Ammon's horn (tissue), 1 donor: ENCODE measurements at regions not wholly inside any gene's neighbourhood (a gene's known extent, or its start where the extent isn't known, plus 50 kb on each side); places are given as distances from the start of the nearest gene placed in this dataset.

Experiments used
- DNase-seq: peaks from one replicate; pipeline ENCODE4 v3.0.0-alpha.2; 2016; ENCODE audit warnings: low spot score

DNA sequence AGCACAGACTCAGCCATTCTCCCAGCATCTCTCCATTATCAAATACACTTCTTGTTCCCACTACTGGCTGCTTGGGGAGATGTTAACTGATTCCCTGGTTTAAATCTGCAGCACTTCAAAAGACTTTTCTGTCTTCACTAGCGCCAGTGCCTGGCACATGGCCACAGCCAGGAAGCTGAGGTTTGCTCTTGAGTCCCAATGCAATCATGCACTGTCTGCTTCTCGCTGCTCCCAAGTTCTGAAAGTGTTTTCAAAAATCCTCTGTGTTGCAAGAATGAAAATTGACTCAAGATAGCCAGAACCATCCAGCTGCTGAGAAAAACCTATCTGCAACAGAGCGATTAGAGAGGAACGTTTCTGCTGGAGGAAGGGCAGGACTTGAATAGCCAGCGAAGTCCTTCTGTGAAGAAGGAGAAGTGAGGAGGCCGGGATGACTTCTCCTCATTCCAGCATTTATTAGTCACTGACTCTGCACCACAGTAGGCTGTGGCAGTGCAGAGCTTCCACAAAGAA is 358.4 kb upstream of the NR2F2 start:
- peak; percentile 5 for DNase-seq

- no peak for DNase-seq
Measured at GRCh38 chr15:95972812-95973211, 357.7 kb upstream of the NR2F2 start.

DNA sequence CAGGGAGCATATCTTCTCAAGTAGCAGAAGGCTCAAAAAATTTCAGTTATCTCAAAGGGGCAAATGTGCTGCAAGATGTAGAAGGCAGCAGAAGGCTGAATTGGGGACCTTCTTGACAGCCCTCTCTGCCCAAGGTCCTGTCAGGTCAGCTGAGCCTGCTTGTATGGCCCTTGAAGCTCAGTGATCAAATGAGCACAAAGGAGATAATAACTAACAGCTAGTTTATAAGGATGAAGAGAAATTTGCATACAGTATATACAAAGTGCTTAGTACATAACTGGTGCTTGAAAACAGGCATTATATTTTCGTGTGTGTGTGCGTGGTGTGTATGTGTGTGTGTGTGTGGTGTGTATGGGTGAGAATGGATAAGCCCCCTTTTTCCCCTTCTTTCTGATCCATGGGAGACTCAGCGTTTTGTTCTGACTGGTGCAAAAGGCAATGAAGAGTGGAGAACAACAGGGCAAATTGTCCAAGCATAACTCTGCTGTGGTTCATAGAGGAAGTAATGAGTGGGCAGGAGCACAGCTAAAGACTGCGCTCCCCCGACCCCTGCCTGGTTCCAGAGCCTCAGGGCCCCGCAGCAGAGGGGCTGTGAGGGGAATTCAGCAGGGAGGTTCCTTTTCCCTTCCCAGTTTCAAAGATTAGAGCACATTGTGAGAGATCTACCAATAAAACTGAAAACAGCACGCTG is 356.8 kb upstream of the NR2F2 start:
- no peak for DNase-seq

- no peak for DNase-seq
Measured at GRCh38 chr15:95975212-95975611, 355.3 kb upstream of the NR2F2 start.

DNA sequence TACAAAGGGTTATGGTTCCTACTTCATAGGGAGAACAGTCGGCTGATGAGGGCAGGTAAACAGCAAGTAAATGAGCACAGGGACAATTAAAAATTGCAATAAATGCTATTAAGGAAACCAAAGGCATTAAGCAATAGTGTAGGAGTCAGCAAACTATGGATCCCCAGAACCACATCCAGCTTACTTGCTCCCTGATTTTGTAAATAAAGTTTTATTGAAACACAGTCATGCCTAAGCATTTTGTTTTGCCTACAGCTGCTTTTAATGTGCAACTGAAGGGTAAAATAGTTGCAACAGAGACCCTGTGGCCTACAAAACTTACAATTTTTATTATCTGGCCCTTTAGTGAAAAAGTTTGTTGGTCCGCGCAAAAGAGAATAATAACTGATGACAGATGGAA is 351.2 kb upstream of the NR2F2 start:
- no peak for DNase-seq

GRCh38 chr15:95981209-95981608 is 349.3 kb upstream of the NR2F2 start:
- DNase-seq: no peak

DNA sequence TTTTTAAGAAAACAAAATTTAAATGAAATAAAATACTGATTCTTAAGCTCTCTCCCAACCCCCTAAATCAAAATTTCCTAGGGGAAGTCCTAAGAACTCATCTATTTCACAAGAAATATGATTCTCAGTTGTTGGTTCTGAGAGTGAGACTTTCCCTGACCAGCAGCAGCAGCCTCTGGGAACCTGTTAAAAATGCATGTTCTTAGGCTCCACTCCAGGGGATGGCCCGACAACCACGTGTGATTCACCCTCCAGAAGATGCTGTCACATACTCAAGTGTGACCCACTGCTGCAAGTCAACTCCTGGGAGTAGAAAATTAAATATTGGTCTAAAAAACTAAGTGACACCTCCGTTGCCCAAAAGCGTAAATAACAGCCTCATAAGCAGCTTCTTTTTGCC is 343.2 kb upstream of the NR2F2 start:
- no peak for DNase-seq

- no peak for DNase-seq
Measured at GRCh38 chr15:95987886-95988573, 342.5 kb upstream of the NR2F2 start.

DNA sequence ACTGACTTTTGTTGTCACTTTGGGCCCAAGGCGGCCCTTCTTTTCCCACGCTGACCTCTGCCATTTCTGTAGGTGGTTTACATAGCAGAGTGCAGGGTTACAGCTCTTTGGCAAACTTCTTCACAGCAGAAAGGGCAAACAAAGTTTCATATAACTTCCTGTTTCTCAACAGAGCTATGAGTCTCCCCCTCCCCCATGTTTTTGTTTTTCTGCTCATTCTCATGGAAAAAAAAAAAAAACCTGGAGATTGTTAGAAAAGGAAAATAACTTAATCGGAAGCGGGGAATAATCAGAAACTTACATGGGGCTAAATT is 342.0 kb upstream of the NR2F2 start:
- no peak for DNase-seq

DNA sequence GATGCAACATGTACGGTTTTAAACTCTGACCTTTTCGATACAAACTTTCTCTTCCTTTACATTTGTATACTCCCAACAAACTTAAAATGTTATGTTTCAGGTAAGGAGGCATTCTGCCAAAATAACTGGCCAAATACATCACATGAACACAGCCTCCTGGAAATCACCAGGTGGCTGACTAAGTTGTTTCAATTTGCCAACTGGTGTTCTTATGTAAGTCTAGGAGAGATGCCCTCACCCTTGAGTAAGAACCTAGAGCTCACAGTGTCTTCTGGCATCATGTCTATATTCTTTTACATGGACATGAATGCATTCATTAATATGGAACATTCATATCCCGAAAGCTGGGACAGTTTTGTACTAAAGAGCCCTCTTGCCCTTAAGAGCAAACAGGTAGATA is 341.1 kb upstream of the NR2F2 start:
- DNase-seq: no peak

GRCh38 chr15:95990833-95991232 is 339.7 kb upstream of the NR2F2 start:
- no peak for DNase-seq

DNA sequence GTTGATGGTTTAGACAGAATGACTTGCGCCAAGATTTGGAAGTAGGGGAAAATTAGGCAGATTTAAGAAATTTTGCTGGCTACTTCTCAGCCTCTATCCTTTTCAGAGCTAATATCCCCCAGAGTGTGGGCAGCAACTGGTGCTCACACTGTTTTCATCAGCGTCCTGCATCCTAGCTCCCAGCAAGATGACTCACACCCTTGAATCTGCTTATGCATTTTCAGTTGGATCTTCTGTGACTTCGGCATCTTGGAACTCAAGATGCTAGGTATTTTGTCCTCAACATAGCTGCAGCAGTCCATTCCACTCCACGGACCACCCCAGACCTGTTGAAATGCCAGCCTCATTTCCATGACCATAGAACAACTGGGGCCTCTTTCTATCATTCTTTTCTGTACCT is 336.1 kb upstream of the NR2F2 start:
- no peak for DNase-seq

- no peak for DNase-seq
Measured at GRCh38 chr15:95995375-95996168, 334.9 kb upstream of the NR2F2 start.

- DNase-seq: no peak
Measured at GRCh38 chr15:95996494-95996893, 334.0 kb upstream of the NR2F2 start.

DNA sequence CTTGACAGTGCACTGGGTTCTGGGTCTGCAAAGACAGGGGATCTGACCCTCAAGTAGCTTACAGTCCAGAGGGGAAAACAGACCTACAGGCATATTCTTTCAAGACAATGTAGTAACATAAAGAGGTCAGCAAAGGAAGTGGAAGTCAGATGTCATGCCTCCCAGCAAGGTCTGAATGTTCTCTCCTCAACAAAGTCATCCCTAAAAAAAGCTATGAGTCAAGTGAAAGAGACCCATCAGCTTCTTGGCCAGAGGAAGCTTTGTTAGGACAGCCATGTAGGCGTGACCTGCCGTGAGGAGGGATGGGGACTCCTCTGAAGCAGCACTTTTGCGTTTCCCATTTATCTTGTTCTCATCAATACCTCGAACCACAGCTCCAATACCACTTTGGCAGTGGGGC is 331.6 kb upstream of the NR2F2 start:
- DNase-seq: no peak

GRCh38 chr15:96002890-96003859 is 327.3 kb upstream of the NR2F2 start:
- DNase-seq: no peak

- DNase-seq: no peak
Measured at GRCh38 chr15:96005906-96006305, 324.6 kb upstream of the NR2F2 start.

GRCh38 chr15:96011136-96011535 is 319.4 kb upstream of the NR2F2 start:
- no peak for DNase-seq

GRCh38 chr15:96014939-96015338 is 315.6 kb upstream of the NR2F2 start:
- DNase-seq: no peak

DNA sequence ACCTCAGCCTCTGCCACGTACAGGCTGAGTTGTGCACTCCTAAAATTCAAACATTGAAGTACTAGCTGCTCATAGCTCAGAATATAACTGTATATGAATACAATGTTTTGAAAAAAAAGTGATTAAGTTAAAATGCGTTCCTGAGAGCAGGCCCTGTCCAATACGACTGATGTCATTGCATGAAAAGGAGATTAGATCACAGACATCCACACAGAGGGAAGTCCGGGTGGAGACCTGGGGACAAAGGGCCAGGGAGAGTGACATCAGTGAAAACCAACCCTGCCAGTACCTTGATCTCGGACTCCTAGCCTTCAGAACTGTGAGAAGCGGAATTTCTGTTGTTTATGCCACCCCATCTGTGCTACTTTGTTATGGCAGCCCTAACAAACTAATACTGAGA is 311.4 kb upstream of the NR2F2 start:
- no peak for DNase-seq

DNA sequence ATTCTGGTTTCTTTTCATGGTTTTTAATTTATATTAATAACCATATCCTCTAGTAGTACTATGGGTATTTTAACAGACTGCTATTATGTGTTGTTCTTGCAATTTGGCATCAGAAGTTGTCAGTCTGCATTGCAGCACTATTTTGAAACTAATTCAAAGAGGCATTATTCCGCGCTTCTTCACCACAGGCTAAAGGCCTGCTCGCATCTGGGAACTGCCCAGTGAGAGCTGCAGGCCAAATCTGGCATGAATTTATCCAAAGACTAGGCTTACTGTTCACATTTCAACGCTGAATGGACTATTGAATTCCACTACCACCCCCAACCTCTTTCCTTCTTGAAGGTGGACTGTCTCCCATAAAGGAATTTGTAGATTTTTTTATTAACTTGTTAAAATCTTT is 310.4 kb upstream of the NR2F2 start:
- peak; percentile 83 for DNase-seq

DNA sequence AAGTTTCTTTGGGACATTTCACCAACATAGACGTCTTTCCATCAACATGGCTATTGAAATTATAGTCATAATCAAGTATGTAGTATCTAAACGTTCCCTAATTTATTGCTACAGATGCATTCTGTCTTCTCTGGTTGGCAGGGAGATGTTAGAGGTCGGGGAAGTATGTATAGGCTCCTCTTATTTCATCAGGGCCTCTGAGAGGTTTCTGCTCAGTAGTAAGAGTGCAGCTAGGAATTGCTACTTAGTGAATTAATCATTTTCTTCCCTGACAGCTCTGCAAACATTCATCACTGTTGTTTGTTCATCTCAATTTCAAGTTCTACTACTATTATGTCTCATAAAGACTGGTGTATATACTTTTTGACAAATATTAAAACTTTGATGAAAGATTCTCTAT is 309.7 kb upstream of the NR2F2 start:
- no peak for DNase-seq
